SK-N-MC (cell line): ENCODE measurements at regions not wholly inside any gene's neighbourhood (a gene's known extent, or its start where the extent isn't known, plus 50 kb on each side); places are given as distances from the start of the nearest gene placed in this dataset.

ENCODE experiments used
- DNase-seq: peaks from one replicate; pipeline ENCODE4 v3.0.0-alpha.2; 2011; ENCODE audit warnings: low read depth, low spot score
- H3K27ac ChIP-seq: fragments of 200-600 bp; sonication (generic); 2 replicates; pipeline ENCODE4 v1.5.1; 2016; ENCODE audit warnings: mixed run types
- H3K36me3 ChIP-seq: fragments of 200-600 bp; sonication (generic); 2 replicates; pipeline ENCODE4 v1.6.1; 2017; ENCODE audit warnings: antibody characterized with exemption, low read length, mixed read lengths; ENCODE audit not compliant: insufficient read depth
- H3K4me3 ChIP-seq: fragments of 200-600 bp; sonication (generic); 2 replicates; pipeline ENCODE4 v1.5.1; 2016
- H3K9ac ChIP-seq: fragments of 200-600 bp; sonication (generic); 2 replicates; pipeline ENCODE4 v1.8.0; 2017; ENCODE audit warnings: mixed run types, mixed read lengths; ENCODE audit not compliant: insufficient read length
- H3K9me3 ChIP-seq: fragments of 200-600 bp; sonication (generic); 2 replicates; pipeline ENCODE4 v1.6.1; 2017; ENCODE audit warnings: low read depth, mild to moderate bottlenecking, antibody characterized with exemption, low read length, moderate library complexity, mixed read lengths
- EZH2 ChIP-seq: fragments of 200-600 bp; sonication (generic); IDR thresholded peaks from one replicate; pipeline ENCODE4 v1.6.1; 2017; ENCODE audit warnings: antibody characterized with exemption
- FOXP2 ChIP-seq: optimal IDR thresholded peaks from 2 replicates; pipeline ENCODE3; 2011; ENCODE audit warnings: mild to moderate bottlenecking, moderate library complexity; ENCODE audit not compliant: insufficient read depth; ENCODE audit errors: extremely low read length, control extremely low read depth
- POLR2AphosphoS5 ChIP-seq: IDR thresholded peaks from 2 replicates; pipeline ENCODE4 v1.6.1; 2012; ENCODE audit warnings: mild to moderate bottlenecking, low read depth, low read length, borderline replicate concordance

GRCh38 chr9:79007701-79008483 lies 563.9 kb upstream of the TLE4 start:
- H3K9ac ChIP-seq: no peak overlapping the region
- H3K36me3 ChIP-seq: no peaks in the 10 kb centered on the region
- TF ChIP-seq EZH2: no peak
- TF ChIP-seq POLR2AphosphoS5: no peak
- TF ChIP-seq FOXP2: no peak
- no peak overlapping the region for H3K27ac ChIP-seq
- DNase-seq: no peak
- H3K9me3 ChIP-seq: no peaks in the 10 kb centered on the region
- no peak overlapping the region for H3K4me3 ChIP-seq

DNA sequence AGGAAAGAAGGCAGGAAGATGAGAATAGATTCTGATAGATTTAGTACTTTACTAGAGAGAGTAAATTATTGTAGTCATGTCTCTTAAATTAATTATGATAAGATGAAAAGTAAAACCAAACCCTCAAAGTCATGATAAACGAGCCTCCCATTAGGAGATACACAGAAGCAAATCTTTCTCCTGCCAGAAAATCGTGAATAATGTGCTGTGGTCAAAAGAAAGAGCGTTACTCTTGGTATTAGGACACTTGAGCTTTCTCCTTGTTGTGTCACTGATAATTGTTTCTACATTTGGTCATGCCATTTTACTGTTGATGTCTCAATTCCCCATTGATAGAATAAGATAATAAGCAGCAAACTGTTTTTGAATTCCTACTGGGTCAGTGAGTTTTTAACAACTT lies 562.8 kb upstream of the TLE4 start:
- TF ChIP-seq EZH2 (no peak), FOXP2 (no peak), POLR2AphosphoS5 (no peak)
- Histone ChIP-seq H3K9ac (no peak overlapping the region), H3K36me3 (no peaks in the 10 kb centered on the region), H3K27ac (no peak overlapping the region), H3K4me3 (no peak overlapping the region), H3K9me3 (no peaks in the 10 kb centered on the region)
- no peak for DNase-seq

- TF ChIP-seq EZH2: no peak
- TF ChIP-seq FOXP2: no peak
- no peak for TF ChIP-seq POLR2AphosphoS5
- no peak overlapping the region for H3K9ac ChIP-seq
- no peaks in the 10 kb centered on the region for H3K9me3 ChIP-seq
- no peak overlapping the region for H3K4me3 ChIP-seq
- no peaks in the 10 kb centered on the region for H3K36me3 ChIP-seq
- no peak for DNase-seq
- no peak overlapping the region for H3K27ac ChIP-seq
Observed at GRCh38 chr9:79011461-79011860, 560.3 kb upstream of the TLE4 start.

GRCh38 chr9:79012561-79012960 lies 559.2 kb upstream of the TLE4 start:
- no peaks in the 10 kb centered on the region for H3K36me3 ChIP-seq
- H3K4me3 ChIP-seq: no peak overlapping the region
- no peak overlapping the region for H3K27ac ChIP-seq
- DNase-seq: no peak
- TF ChIP-seq POLR2AphosphoS5 (no peak), FOXP2 (no peak), EZH2 (no peak)
- no peaks in the 10 kb centered on the region for H3K9me3 ChIP-seq
- H3K9ac ChIP-seq: no peak overlapping the region

GRCh38 chr9:79013715-79014610 lies 557.8 kb upstream of the TLE4 start:
- DNase-seq: no peak
- Histone ChIP-seq H3K9me3 (no peaks in the 10 kb centered on the region), H3K27ac (no peak overlapping the region), H3K9ac (no peak overlapping the region), H3K36me3 (no peaks in the 10 kb centered on the region), H3K4me3 (no peak overlapping the region)
- no peak for TF ChIP-seq POLR2AphosphoS5
- TF ChIP-seq EZH2: no peak
- no peak for TF ChIP-seq FOXP2

- no peak for DNase-seq
- Histone ChIP-seq H3K36me3 (no peaks in the 10 kb centered on the region), H3K27ac (no peak overlapping the region), H3K4me3 (no peak overlapping the region), H3K9ac (no peak overlapping the region), H3K9me3 (no peaks in the 10 kb centered on the region)
- TF ChIP-seq EZH2: no peak
- no peak for TF ChIP-seq FOXP2
- no peak for TF ChIP-seq POLR2AphosphoS5
Observed at GRCh38 chr9:79014929-79015699, 556.7 kb upstream of the TLE4 start.

DNA sequence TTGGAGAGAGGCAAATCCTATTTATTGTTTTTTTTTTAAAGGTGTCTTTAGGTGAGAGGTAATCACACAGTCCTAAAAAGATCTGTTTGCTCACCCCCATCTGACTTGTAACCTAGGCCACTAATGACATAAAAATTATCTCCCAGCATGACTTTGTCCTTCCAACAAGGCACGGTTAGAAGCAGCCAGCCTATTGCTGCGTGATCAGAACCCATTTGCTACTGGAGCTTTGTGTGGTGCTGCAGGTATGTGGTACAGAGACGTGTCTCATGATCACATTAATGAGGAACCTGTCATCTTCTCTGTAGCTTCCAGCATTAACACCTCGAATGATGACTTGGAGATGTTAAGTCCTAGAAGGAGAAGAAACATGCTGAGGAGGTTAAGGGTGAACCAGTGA lies 555.8 kb upstream of the TLE4 start:
- H3K27ac ChIP-seq: no peak overlapping the region
- H3K4me3 ChIP-seq: no peak overlapping the region
- no peak for DNase-seq
- no peaks in the 10 kb centered on the region for H3K9me3 ChIP-seq
- no peak overlapping the region for H3K9ac ChIP-seq
- no peaks in the 10 kb centered on the region for H3K36me3 ChIP-seq
- no peak for TF ChIP-seq FOXP2
- no peak for TF ChIP-seq EZH2
- TF ChIP-seq POLR2AphosphoS5: no peak

GRCh38 chr9:79020276-79020675 lies 551.5 kb upstream of the TLE4 start:
- no peak overlapping the region for H3K27ac ChIP-seq
- no peak overlapping the region for H3K9ac ChIP-seq
- H3K4me3 ChIP-seq: no peak overlapping the region
- no peaks in the 10 kb centered on the region for H3K36me3 ChIP-seq
- TF ChIP-seq FOXP2 (no peak), EZH2 (no peak), POLR2AphosphoS5 (no peak)
- DNase-seq: no peak
- no peaks in the 10 kb centered on the region for H3K9me3 ChIP-seq
